LNCAP (cell line): ENCODE measurements at regions not wholly inside any gene's neighbourhood (a gene's known extent, or its start where the extent isn't known, plus 50 kb on each side); places are given as distances from the start of the nearest gene placed in this dataset.

Experiments used
- TF ChIP-seq, protein P1 (sequence below): fragments of 450-650 bp; IDR thresholded peaks from 2 replicates; pipeline ENCODE4 v1.5.1; 2017; ENCODE audit warnings: mild to moderate bottlenecking

DNA sequence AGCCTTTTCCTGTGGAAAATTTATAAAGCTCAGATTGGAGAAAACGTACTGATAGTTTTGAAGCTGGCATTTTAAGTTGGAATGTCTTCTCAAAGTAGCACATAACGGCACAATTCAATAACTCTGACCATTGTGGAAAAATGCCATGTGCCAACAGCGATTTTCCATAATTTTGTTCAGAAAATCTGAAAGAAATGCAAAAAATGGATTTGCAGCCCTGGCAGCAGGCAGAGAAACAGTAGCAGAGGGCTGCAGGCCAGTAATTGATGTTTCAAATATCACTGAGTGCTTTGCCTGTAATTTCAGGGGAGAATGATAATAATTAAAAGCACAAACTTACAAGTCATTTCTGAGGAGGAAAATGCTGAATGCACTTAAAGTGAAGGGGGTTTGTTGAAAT is 507.4 kb downstream of the MAFB start:
- TF ChIP-seq, protein P1, sequence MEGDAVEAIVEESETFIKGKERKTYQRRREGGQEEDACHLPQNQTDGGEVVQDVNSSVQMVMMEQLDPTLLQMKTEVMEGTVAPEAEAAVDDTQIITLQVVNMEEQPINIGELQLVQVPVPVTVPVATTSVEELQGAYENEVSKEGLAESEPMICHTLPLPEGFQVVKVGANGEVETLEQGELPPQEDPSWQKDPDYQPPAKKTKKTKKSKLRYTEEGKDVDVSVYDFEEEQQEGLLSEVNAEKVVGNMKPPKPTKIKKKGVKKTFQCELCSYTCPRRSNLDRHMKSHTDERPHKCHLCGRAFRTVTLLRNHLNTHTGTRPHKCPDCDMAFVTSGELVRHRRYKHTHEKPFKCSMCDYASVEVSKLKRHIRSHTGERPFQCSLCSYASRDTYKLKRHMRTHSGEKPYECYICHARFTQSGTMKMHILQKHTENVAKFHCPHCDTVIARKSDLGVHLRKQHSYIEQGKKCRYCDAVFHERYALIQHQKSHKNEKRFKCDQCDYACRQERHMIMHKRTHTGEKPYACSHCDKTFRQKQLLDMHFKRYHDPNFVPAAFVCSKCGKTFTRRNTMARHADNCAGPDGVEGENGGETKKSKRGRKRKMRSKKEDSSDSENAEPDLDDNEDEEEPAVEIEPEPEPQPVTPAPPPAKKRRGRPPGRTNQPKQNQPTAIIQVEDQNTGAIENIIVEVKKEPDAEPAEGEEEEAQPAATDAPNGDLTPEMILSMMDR: no peak

DNA sequence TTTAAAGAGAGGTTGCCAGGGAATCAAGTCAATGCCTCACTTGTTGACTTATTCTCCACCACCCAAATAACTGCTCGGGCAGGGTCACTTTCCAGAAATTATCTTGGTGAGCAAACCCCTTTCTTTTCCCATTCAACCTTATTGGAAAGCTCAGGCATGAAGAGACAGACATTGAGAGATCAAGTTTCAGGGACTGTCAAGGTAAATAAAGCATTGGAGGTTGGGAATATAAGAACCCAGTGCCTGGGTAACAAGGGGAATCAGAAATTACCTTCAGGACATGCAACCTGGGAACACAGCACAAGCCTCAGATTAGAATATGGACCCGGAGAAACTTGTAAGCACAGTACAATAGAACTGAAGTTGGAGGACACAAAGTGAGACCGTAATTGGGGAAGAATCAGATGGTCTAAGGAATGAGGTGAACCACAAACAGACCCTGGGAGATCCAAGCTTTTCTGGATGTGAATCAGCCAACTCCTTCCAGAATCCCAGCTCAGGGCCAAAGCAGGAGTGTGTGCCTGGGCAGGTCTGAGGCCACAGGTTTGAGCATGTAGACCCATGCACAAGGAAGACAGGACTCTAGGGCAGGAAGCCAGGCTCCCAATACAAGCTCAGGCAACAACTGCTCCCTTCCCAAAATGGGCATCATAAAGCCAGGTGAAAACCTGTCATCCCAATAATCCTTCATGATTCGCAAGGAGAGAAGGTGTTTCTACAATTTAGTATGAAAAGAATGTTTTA is 512.8 kb downstream of the MAFB start:
- TF ChIP-seq, protein P1: no peak

DNA sequence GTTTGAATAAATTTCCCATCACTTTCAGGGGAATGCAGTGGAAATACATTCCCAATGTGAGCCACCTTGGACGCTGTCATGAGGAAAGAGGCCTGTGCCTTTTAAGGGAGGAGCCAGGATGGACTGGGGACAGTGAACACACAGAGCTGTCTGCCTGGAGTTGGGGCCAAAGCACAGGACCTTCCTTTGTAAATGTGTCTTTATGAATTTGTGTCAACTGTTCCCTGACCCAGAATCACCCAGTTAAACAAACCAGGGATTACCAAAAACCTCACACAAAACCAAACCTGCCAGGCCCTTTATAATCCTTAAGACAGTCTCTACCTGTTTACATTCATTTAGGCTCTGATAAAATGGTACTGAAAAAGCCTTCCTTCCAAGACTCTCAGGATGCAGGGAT is 513.7 kb downstream of the MAFB start:
- TF ChIP-seq, protein P1: no peak

DNA sequence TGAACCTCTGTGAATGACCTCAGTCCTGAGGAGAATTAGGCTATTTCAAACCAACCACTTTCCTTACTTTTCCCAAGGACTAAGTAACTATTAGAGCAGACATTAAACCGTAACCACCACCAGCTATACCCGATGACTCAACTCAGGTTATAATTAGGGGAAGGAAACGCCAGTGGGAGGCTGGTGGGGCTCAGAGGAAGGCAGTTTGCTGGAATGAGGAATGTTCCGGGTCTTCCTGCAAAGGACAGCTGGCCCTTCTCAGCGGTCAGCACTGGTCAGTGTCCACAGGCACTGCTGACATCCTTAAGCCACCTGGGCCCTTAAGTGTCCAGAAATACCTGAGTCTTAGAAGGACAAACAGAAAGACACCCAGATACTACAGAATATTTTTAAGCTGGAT is 515.2 kb downstream of the MAFB start:
- TF ChIP-seq, protein P1: no peak

DNA sequence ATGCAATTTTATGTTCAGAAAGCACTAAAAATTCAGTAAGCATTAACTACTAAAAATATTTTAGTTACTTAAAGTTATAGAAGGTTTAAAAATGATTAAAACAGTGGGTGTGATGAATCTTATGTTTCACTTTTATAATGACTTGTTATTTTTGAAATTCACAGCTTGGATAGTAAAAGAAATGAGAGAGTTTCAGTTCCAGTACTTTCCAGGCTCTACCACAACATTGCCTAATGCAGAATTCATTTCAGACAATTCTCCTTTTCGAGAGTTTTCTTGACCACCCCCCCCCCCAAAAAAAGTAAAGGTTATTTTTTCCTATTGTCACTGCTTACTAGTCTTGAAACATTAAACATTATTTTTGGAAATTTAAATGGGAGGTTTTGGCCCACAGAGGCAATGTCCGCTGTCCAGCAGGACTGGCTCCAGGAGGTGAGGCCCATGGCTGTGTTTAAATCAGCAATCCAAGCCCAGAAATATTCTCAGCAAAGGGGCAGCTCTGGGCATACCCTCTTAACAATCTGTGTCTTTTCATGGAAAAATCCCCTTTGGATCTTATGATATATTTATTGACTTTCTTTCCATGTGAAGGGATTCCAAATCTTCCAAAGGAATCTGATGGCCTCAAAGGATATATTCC is 519.9 kb downstream of the MAFB start:
- TF ChIP-seq, protein P1: no peak

DNA sequence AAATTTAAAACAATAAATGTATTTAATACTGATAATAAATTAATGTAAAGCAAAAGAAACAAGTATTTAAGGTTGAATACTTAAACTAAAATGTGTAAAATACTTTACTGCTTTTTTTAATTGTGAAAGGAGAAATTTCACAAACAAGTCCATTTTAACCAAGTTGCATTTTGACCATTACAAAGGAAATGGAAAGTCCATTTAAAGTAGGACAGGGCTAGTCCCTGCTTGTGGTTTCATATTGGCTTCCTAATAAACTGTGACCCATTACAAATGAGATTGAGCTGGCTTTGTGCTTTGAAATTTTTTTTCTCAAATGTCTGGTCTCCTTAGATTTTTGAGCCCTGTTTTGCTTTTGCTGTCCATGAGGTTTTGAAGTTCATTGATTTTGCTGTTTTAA is 527.6 kb downstream of the MAFB start:
- TF ChIP-seq, protein P1: no peak

DNA sequence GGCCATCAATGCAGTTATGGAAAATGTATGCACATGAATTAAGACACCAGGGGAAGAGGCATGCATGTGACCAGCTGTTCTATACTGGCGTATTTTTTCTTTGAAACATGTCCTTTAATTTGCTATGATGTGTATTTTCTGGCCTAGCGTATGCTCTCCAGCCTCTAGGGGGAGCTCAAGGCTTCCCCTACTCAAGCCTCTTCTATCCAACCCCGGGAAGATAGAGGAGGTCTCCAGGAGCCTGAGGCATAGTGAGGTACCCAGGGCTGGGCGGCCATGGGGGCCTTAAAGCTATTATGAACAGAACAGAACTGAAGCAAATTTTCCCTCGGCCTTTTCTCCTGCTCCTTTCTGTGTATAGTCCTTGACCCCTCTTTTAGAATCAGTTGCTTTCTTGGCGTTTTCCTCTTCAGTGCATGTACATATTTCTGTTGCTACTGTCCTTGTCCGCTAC is 528.9 kb downstream of the MAFB start:
- TF ChIP-seq, protein P1: peak; percentile 86
